Central memory CD4-positive, alpha-beta T cell (primary cell): ENCODE measurements at regions not wholly inside any gene's neighbourhood (a gene's known extent, or its start where the extent isn't known, plus 50 kb on each side); places are given as distances from the start of the nearest gene placed in this dataset.
A peak's percentile ranks its signal among the peaks of the same experiment; 100 is the strongest.

Experiments
- DNase-seq: peaks from one replicate; pipeline ENCODE4 v3.0.0; 2022

DNA sequence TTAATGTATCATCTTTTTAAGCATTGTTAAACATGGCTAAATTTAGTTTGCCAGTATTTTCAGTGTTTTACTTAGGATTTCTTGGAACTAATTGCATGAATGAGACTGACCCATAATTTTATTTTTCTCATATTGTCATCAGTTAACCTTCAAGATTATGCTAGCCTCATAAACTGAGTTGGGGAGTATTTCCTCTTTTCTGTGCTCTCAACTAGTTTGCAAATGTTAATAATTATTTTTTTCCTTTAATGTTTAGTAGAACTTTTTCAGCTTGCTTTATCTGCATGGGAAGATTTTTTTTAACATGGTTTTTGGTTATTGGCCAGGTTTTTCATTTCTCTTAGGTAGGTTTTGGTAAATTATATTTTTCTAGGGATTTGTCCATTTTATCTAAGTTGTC lies 235.4 kb upstream of the SESN3 start:
- DNase-seq, result no peak

DNA sequence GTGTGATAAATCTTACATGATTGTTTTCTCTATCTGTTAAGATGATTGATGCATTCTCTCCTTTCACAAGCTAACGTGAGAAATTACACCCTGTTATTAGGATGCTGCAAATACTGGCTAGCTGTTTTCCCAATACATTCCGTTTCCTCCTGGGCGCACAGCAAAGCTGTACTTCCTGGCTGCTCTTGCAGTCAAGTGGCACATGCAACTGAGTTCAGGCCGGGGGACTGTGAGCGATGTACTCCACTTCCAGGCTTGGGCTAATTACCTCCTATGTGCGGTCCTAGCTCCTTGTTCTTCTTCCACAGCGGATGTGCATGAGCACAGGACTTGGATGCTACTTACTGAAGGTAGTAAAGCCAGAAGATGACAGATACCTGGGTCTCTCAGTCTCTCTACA lies 234.9 kb upstream of the SESN3 start:
- no peak for DNase-seq

GRCh38 chr11:95461858-95462257 lies 230.9 kb upstream of the SESN3 start:
- no peak for DNase-seq

DNA sequence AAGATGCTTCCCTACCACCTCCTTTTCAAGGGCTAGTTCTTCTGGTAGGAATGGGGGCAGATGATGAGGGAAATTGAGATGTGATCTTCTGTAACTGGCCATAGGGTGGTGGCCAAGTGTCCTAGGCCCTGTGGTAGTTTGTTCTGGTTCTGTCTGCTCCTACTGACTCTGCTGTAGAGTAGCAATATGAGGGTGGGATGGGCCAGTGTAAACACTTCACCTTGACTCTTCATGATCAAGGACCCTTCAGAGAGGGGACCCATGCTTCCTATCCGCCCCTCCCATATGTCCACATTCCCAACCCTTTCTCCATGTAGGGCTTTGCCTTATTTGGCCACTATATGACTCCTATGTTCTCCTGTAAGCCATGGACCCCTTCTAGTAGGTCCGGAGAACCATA lies 230.3 kb upstream of the SESN3 start:
- DNase-seq, result no peak

DNA sequence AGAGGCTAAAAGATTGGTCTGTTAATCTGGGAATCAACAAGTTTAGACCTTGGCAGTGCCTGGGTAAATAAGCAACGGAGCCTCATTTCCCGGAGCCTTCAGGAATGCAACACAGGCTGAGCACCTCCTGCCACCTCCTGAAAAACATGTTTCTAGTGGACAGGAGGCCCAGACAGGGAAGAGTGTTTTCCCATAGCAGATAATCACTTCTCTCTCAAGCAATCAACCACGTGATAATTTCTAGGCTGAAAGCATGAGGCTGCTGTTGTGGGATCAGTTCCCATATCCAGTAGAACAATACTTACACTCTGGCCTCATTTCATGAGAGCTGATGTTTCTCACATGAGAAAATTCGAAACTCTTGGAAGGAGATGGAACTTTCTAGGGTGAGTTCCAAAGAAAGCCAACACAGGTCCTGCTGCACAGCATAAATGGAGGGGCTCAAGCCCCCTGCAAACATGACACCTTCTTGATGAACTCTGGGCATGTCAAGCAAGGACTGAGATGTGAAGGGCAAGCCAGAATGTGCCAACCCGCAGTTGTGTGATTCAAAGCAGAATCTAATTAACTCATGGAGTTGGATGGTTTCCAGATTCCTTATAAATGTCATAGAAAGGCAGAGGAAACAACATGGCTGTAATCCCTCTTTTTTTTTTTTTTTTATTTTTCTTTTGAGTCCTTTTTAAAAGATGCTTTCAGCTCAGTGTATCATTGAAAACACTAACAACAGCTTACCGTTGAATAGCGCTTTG lies 228.5 kb upstream of the SESN3 start:
- DNase-seq, result no peak

GRCh38 chr11:95456714-95457491 lies 225.9 kb upstream of the SESN3 start:
- no peak for DNase-seq

- no peak for DNase-seq
These were observed 224.4 kb upstream of the SESN3 start for GRCh38 chr11:95455228-95455970.

- no peak for DNase-seq
These were observed 222.7 kb upstream of the SESN3 start for GRCh38 chr11:95453616-95454171.

DNA sequence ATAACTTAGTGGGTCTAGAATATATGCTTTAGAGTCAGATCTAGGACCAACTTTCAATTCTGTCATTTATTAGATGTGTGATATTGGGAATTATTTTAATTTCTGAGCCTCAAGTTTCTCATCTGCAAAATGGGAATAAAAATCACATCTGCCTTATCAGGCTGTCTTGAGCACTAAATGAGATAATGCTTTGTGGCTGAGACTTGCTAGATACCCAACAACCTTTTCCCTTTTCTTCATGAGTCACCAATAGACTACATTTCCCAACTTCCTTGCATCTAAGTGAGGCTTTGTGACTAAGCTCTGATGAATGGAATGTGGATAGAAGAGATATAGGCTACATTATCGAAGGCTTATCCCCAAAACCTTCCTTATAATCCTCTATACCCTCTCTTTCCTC lies 220.7 kb upstream of the SESN3 start:
- DNase-seq, result no peak

- no peak for DNase-seq
These were observed 220.3 kb upstream of the SESN3 start for GRCh38 chr11:95451261-95451660.

- DNase-seq, result no peak
These were observed 219.6 kb upstream of the SESN3 start for GRCh38 chr11:95450547-95451123.

DNA sequence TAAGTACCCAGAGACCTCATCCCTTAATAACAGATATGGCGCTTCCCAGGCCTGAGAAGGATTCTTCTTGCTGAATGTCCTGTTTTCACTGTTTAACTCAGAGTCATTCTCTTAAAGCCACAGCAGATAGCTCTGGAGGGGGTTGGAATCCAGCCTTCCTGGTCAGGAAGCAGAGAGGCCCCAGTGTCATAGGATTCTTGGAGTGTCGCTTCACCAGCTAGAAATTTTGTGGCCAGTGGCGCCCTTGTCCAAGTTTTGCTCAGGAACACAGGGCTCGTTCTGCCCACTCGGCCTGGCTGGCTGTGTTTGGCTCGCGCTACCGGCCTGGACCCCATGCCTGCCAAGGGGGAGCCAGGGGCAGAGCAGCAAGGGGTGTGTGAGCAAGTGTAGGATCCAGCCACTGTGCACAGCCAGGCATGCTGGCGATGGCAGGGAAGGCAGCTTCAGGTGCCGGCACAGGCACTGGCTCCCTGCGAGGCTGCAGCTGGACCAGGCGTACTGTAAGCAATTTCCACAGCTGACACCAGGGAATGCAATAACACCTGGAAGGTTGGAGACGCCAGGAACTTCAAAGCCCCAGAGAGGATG lies 214.8 kb upstream of the SESN3 start:
- DNase-seq, result no peak

DNA sequence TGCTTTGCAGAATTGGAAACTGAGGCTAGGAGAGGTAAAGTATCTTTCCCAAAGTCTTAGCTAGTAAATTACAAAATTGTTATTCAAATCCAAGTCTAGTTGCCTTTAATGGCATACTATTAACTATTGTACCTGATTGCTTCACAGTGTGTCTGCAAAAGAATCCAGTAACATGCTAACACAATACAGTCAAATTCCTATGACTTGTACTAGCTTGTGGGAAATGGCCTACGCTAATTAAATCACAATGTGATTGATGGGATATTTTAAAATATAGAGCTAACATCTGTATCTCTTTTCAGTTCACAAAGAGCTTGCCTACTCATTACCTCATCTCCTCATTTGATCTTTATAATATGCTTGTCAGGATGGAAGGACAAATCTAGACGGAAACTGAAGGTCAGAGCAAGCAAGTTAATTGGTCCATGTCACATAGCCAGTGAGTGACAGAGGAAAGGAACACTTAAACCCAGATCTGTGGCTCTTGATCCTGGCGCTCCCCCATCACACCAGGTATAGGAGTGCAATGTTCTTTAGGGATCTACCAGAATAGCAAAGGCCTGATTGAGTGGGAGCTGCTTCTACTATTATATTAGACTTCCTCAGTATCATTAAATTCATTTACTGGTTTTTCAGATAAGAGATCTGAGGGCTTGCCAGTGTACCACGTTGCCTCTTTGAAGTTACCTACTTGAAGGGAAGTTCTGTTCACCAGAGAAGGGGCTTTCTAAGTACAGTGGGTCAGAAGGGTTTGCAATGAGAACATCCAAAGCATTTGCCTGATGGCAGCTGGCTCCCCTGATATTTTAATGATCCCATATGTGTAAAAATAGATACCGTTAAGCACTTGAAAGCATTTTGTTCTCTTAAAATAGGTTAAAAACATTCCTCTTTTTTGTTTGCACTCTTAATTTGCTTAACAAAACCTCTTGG lies 213.6 kb upstream of the SESN3 start:
- no peak for DNase-seq

- peak; percentile 19 for DNase-seq
These were observed 212.4 kb upstream of the SESN3 start for GRCh38 chr11:95443386-95443785.

DNA sequence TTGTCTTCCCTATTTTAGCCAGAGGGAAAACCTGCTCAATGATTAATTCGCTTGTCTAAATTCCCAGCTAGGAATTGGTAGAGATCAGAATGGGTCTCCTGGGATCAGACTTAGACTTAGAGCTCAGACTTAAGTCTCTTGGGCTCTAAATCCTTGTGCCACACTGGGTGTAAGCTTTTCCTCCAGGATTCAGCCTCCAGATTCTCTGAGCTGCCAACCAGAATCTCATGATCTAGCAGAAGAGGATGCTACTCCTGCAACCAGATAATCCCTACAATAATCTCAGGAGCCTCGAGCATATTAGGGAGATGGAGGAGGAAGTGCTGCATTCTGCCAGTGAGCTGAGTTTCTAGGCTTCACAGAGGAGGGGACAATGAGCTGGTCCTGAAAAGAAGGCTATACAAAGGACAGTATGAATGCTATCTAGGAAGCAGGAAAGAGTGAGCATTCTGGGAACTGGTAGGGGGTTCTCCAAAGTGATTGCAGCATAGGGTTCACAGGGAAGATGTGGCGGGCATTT lies 211.6 kb upstream of the SESN3 start:
- no peak for DNase-seq

GRCh38 chr11:95435628-95436353 lies 204.8 kb upstream of the SESN3 start:
- no peak for DNase-seq

GRCh38 chr11:95435192-95435591 lies 204.2 kb upstream of the SESN3 start:
- DNase-seq, result no peak

GRCh38 chr11:95434489-95435057 lies 203.6 kb upstream of the SESN3 start:
- no peak for DNase-seq

GRCh38 chr11:95434009-95434408 lies 203.0 kb upstream of the SESN3 start:
- no peak for DNase-seq
